OCI-LY7 (cell line): ENCODE measurements at regions not wholly inside any gene's neighbourhood (a gene's known extent, or its start where the extent isn't known, plus 50 kb on each side); places are given as distances from the start of the nearest gene placed in this dataset.

Experiments
- BruUV-seq: library from RNA; stranded (reverse); fragments of 400-500 nt; replicated peaks from 2 replicates; lab custom pipeline; 2021; lab: Mats Ljungman, UMichigan
- CTCF ChIA-PET: fragments of 300-600 bp; sonication (Branson Sonifier 250); formaldehyde crosslinking; loops from one replicate; lab custom pipeline; 2022; ENCODE audit warnings: antibody characterized with exemption; ENCODE audit not compliant: unreplicated experiment; lab: Charles Lee
- POLR2A ChIA-PET: fragments of 300-600 bp; sonication (Branson Sonifier 250); formaldehyde crosslinking; loops from one replicate; lab custom pipeline; 2022; ENCODE audit warnings: antibody characterized with exemption; lab: Charles Lee
- DNase-seq: peaks from one replicate; pipeline ENCODE4 v3.0.0-alpha.2; 2015; ENCODE audit warnings: low spot score
- H2AFZ ChIP-seq: fragments of 200-600 bp; sonication (generic), shearing (Covaris generic); 2 replicates; pipeline ENCODE4 v1.6.1; 2014; ENCODE audit warnings: mild to moderate bottlenecking, antibody characterized with exemption, low read length, moderate library complexity
- H3K27ac ChIP-seq: fragments of 200-600 bp; sonication (generic); 2 replicates; pipeline ENCODE4 v1.5.1; 2014; ENCODE audit warnings: mixed run types, low read depth, mild to moderate bottlenecking, moderate library complexity, low read length, inconsistent platforms; ENCODE audit not compliant: poor library complexity, severe bottlenecking
- H3K36me3 ChIP-seq: fragments of 200-600 bp; sonication (generic); 2 replicates; pipeline ENCODE4 v1.6.1; 2014; ENCODE audit warnings: mild to moderate bottlenecking, antibody characterized with exemption, low read length, moderate library complexity, mixed read lengths; ENCODE audit not compliant: insufficient read depth
- H3K4me1 ChIP-seq: fragments of 200-600 bp; sonication (generic); 2 replicates; pipeline ENCODE4 v1.5.1; 2014; ENCODE audit warnings: mild to moderate bottlenecking, low read length; ENCODE audit not compliant: insufficient read depth, poor library complexity, severe bottlenecking
- H3K4me2 ChIP-seq: fragments of 200-600 bp; sonication (generic); 2 replicates; pipeline ENCODE4 v1.6.1; 2014; ENCODE audit warnings: mild to moderate bottlenecking, low read length
- H3K4me3 ChIP-seq: fragments of 200-600 bp; sonication (generic); 2 replicates; pipeline ENCODE4 v1.5.1; 2014; ENCODE audit warnings: mild to moderate bottlenecking, low read depth, low read length; ENCODE audit not compliant: poor library complexity, severe bottlenecking
- H3K79me2 ChIP-seq: fragments of 200-600 bp; sonication (generic); 2 replicates; pipeline ENCODE4 v1.6.1; 2016; ENCODE audit warnings: low read depth, mild to moderate bottlenecking, low read length, moderate library complexity, mixed read lengths; ENCODE audit not compliant: insufficient read depth
- H3K9me2 ChIP-seq: fragments of 200-600 bp; sonication (generic); 2 replicates; pipeline ENCODE4 v1.6.1; 2016; ENCODE audit warnings: mild to moderate bottlenecking, low read length, mixed read lengths; ENCODE audit not compliant: insufficient read depth
- H3K9me3 ChIP-seq: fragments of 200-600 bp; sonication (generic); 2 replicates; pipeline ENCODE4 v1.6.1; 2014; ENCODE audit warnings: mild to moderate bottlenecking, mixed run types, low read length, mixed read lengths
- H4K20me1 ChIP-seq: fragments of 200-600 bp; sonication (generic); 2 replicates; pipeline ENCODE4 v1.6.1; 2014; ENCODE audit warnings: mild to moderate bottlenecking, antibody characterized with exemption, low read length, moderate library complexity, mixed read lengths; ENCODE audit not compliant: insufficient read depth
- EZH2phosphoT487 ChIP-seq: fragments of 200-600 bp; sonication (generic); IDR thresholded peaks from 2 replicates; pipeline ENCODE4 v1.6.1; 2018; ENCODE audit warnings: low read depth, borderline replicate concordance, mild to moderate bottlenecking, mixed run types, antibody characterized with exemption, low read length, moderate library complexity, mixed read lengths
- intact Hi-C: fragments of 100-400 bp; cut with micrococcal nuclease; formaldehyde crosslinking; loops from one replicate; pipeline ENCODE4 v1.10.0; 2022; ENCODE audit not compliant: unreplicated experiment
- TF ChIP-seq, protein P1 (sequence below): fragments of 200-600 bp; sonication (generic); conservative IDR thresholded peaks from 2 replicates; pipeline ENCODE4 v1.5.1; 2014; ENCODE audit warnings: mild to moderate bottlenecking, antibody characterized with exemption, low read length, moderate library complexity, mixed read lengths

DNA sequence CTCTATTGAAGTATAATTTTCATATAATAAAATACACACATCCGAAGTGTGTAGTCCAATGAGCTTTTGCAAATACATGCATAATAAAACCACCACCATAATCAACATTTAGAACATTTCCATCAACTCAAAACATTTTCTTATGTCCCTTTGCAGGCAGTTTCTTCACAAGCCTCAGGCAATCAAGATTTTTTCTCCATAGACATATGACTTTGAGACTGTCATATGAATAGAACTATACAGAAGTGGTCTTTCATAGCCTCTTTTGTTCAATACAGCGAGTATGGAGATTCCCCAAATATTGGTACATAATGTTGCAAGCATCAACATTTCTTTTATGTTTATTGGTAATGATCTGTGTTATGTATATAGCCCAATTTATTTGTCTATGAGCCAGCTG is 983.2 kb downstream of the CDH11 start:
- TF ChIP-seq EZH2phosphoT487, result no peak
- TF ChIP-seq, protein P1, sequence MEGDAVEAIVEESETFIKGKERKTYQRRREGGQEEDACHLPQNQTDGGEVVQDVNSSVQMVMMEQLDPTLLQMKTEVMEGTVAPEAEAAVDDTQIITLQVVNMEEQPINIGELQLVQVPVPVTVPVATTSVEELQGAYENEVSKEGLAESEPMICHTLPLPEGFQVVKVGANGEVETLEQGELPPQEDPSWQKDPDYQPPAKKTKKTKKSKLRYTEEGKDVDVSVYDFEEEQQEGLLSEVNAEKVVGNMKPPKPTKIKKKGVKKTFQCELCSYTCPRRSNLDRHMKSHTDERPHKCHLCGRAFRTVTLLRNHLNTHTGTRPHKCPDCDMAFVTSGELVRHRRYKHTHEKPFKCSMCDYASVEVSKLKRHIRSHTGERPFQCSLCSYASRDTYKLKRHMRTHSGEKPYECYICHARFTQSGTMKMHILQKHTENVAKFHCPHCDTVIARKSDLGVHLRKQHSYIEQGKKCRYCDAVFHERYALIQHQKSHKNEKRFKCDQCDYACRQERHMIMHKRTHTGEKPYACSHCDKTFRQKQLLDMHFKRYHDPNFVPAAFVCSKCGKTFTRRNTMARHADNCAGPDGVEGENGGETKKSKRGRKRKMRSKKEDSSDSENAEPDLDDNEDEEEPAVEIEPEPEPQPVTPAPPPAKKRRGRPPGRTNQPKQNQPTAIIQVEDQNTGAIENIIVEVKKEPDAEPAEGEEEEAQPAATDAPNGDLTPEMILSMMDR, result no peak
- Histone ChIP-seq H3K4me1 (no peaks in the 10 kb centered on the region), H3K79me2 (no peaks in the 10 kb centered on the region), H4K20me1 (no peaks in the 10 kb centered on the region), H2AFZ (no peak overlapping the region), H3K36me3 (no peaks in the 10 kb centered on the region), H3K27ac (no peak overlapping the region), H3K4me3 (no peak overlapping the region), H3K9me3 (no peaks in the 10 kb centered on the region), H3K4me2 (no peak overlapping the region), H3K9me2 (no peaks in the 10 kb centered on the region)
- ChIA-PET POLR2A (no interaction called here), CTCF (no interaction called here)
- intact Hi-C loops, result no loop called here
- no TSS peak for BruUV-seq
- no peak for DNase-seq

DNA sequence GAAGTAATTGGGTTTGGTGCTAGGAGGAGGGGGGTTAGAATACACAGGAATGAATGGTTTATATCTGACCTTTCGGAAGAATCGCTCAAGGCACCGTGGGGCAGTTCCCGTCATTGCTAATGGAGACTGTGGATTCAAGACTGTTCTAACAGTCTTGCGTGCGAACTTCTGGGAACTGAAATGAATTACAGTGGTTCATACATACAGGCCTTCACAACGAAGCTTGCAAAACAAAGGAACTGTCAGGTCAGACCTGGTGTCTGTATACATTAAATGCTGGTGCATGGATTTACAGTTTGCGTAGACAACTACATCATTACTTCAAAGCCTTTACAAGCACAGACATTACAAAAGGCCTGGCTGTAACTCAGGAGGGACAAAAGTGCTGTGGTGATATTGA is 983.9 kb downstream of the CDH11 start:
- Histone ChIP-seq H3K4me2 (no peak overlapping the region), H2AFZ (no peak overlapping the region), H3K79me2 (no peaks in the 10 kb centered on the region), H3K36me3 (no peaks in the 10 kb centered on the region), H4K20me1 (no peaks in the 10 kb centered on the region), H3K4me3 (no peak overlapping the region), H3K4me1 (peaks cover under 1% of the 10 kb centered on the region), H3K9me2 (no peaks in the 10 kb centered on the region), H3K9me3 (no peaks in the 10 kb centered on the region), H3K27ac (no peak overlapping the region)
- intact Hi-C loops, result no loop called here
- no peak for TF ChIP-seq EZH2phosphoT487
- TF ChIP-seq, protein P1, result no peak
- ChIA-PET CTCF (no interaction called here), POLR2A (no interaction called here)
- no peak for DNase-seq
- no TSS peak for BruUV-seq

DNA sequence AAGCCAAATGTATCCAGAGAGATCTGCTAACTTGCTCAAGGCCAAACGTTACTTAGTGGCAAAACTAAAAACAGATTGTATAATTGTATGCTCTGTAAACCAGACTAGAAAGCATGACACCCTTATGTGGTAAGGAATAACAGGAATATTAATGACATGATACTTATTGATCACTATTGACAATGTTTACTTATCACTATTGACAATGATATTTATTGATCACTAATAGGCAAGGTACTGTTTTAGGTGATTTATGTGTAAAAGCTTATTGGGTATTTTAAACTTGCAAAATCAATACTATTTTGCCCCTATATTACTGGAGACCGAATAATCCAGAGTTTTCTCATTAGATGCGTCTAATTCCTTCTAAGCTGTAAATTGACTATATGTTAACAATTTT is 985.1 kb downstream of the CDH11 start:
- Histone ChIP-seq H3K27ac (no peak overlapping the region), H3K4me3 (no peak overlapping the region), H3K4me1 (peaks cover 9% of the 10 kb centered on the region), H3K4me2 (no peak overlapping the region), H4K20me1 (no peaks in the 10 kb centered on the region), H2AFZ (no peak overlapping the region), H3K9me3 (no peaks in the 10 kb centered on the region), H3K79me2 (no peaks in the 10 kb centered on the region), H3K9me2 (no peaks in the 10 kb centered on the region), H3K36me3 (no peaks in the 10 kb centered on the region)
- BruUV-seq, result no TSS peak
- intact Hi-C loops, result no loop called here
- POLR2A ChIA-PET, result no interaction called here
- no peak for DNase-seq
- TF ChIP-seq, protein P1, result no peak
- TF ChIP-seq EZH2phosphoT487, result no peak
- CTCF ChIA-PET, result no interaction called here
